ENCODE measurements at regions not wholly inside any gene's neighbourhood (a gene's known extent, or its start where the extent isn't known, plus 50 kb on each side); places are given as distances from the start of the nearest gene placed in this dataset.

DNA sequence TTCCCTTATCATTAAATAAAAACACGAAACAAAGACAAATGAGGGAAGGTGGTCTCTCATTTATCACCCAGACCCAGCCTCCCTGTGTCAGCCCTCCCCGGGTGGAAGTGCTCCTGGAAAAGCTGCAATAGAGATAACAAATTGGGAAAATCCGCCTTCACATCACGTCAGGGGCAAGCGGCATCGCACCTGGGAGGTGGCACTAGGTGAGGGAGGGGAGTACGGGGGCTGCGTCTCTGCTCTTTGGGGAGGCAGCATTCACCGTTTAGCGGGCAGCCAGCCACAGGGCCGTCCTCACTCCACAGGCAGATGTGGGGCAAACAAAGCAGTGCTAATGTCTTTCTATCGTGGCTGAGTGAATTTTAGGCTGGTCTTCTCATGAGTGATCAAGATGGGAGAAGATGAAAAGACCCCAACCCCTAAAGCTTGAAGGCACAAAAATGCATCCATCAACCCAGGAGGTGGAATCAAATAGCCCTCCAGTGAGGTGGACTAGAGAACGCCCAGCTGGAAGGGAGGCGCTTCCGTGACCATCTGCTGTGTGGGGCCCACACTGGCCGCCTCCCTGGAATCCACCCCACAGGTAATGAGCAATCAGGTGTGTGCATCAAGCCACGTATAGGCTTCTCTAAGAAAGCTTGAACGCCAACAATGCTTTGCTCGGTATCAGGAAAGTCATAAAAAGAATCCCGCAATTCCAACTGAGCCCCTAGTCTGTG, 629.5 kb downstream of the BRD1 start:
- no peak for DNase-seq

- no peak for DNase-seq
Observed at GRCh38 chr22:49197505-49197904, 630.2 kb downstream of the BRD1 start.

GRCh38 chr22:49196046-49196511, 631.6 kb downstream of the BRD1 start:
- DNase-seq: no peak

GRCh38 chr22:49195636-49196035, 632.0 kb downstream of the BRD1 start:
- no peak for DNase-seq

- DNase-seq: no peak
Observed at GRCh38 chr22:49193901-49194465, 633.7 kb downstream of the BRD1 start.

DNA sequence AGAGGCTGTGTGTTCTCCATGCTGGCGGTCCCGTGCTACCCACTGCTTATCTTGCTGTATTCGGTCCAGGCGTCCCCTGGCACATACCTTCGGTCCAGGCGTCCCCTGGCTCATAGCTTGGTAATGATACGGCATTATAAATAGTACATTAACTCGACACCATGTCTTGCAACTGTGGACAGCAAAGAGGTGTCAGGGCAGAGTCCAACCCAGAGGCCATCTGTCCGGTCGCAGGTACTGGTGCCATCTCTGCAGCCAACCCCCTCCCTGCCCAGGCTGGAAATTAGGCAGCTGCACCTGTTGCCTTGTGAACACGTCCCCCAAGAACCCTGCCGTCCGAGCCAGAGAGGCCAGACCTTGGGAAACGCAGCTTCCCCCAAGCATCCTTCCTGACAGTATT, 634.3 kb downstream of the BRD1 start:
- DNase-seq: no peak

DNA sequence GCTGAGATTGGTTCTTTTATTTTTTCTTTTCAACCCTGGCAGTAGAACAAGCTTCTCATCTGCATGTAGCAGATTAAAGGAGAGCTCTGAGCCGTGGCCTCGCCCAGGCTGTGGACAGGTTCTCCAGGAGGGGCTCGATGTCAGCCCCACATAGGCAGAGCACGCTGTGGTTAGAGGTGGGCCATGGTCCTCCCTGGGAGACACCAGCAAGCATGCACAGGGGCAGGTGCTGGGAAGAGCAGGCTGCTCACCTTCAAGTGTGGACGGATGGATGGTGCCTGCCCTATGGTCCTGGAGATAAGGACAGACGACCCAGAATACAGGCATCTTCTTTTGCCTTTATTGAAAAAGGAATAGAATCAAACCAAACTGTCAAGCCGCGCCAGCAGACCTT, 634.8 kb downstream of the BRD1 start:
- DNase-seq: no peak

GRCh38 chr22:49192180-49192856, 635.4 kb downstream of the BRD1 start:
- no peak for DNase-seq

DNA sequence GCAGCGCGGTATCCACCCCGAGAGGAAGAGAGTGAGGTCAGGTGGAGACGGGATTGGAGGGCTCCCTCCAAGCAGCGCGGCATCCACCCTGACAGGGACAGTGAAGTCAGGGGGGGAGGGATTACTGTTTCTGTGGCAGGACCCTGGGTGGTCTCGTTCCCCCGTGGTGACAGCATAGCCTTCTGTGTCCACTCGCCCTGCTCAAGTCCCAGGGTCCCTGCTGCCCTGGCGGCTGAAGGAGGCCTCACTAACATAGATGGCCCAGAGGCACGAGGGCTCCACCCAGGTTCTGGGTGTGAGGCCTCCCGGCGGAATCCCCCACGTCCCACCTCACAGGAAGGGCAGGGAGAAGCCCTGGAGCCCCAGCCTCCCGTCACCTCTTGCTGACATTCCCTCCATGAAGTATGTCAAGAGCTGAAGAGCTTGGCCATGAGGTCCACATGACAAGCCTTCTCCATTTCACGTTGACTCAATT, 636.1 kb downstream of the BRD1 start:
- DNase-seq: no peak

DNA sequence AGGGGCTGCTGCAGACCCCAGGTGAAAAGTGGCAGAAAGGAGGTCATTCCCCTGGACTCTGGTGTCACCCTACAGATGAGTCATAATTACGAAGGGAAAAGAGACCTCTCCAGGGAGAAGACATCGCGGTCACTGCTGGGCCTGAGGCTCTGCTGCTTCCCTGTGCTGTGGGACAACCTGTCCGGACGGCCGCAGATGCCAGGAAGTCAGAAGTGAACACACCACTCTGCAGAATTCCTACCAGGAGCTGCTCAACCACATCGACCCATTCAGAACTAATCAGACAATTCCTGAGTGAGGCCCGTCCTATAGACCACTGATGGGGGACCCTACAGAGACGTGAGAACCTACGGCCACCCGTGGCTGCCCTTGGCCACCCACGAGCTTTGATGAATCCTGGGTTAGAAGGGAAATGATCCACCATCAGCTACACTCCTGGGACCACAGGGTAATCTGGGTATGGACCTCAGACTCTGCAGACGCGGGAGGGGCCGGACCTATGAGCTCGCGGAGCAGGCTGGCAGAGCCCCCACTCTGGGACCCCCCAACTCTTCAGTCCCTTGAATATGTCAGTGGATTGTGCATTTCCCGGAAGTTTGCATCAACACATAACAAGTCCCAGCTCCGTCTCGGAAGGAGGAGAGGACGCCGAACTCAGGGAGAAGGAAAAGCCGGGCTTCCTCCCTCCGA, 636.7 kb downstream of the BRD1 start:
- DNase-seq: no peak

- DNase-seq: no peak
Observed at GRCh38 chr22:49189871-49190270, 637.8 kb downstream of the BRD1 start.

DNA sequence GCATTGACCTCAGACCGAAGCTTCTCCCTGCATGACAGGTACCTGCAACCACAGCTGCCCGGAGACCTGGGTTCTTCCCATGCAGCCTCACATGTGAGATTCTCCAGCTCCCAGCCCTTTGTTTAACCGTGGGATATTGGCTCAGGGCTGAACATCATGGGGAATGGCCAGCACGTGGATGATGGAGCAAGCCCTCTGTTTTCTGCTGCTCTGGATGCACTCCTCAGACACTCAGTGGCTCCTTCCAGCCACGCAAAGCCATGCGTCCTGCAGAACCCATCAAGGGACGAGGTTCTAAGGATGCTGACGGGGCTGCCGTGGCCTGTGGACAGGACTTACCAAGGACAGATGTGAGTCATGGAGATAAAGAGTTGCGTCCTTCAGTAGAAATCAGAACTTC, 639.1 kb downstream of the BRD1 start:
- DNase-seq: no peak

GRCh38 chr22:49188091-49188490, 639.6 kb downstream of the BRD1 start:
- DNase-seq: no peak

DNA sequence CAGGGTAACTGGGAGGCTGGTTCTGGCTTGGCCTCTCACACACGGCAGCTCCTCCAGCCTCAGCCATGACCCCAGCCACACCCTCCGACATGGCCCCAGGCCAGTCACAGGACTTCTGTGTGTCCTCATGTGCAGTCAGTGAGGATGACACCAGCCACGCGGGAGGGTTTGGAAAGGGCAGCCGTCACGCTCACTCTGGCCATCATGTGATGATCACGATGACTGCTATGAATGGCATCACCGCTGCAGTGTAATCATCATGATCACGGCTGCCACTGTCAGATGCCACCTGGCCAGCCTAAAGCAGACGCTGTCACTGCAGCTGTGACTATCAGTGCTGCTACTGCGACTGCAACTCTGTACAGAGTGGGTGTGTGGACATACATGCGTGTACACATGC, 640.9 kb downstream of the BRD1 start:
- DNase-seq: no peak

GRCh38 chr22:49186293-49186692, 641.4 kb downstream of the BRD1 start:
- no peak for DNase-seq

DNA sequence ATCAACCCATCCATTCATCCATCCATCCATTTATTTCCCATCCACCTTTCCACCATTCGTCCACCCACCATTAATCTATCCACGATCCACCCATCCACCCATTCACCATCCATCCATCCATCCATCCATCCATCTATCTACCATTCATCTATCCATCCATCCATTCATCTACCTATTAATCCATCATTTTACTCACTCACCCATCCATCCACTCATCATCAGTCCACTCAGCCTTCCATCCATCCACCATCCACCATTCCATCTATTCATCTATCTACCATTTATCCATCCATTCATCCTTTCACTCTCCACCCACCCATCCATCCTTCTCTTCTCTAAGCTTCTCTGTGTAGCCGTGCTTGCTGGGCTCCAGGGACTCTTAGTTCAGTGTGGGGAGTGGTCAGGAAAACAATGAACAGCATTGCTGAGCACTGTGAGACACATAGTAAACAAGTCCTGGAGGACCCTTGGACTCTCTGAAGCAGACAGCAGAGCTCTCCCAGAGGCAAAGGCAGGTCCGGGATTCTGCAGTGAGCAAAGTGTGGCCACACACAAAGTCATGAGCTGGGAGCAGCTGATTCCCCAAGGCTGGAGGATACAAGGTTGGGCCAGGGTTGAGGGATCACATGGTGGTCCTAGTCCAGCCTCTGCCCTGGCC, 642.2 kb downstream of the BRD1 start:
- DNase-seq: no peak

GRCh38 chr22:49184736-49185135, 642.9 kb downstream of the BRD1 start:
- DNase-seq: no peak

DNA sequence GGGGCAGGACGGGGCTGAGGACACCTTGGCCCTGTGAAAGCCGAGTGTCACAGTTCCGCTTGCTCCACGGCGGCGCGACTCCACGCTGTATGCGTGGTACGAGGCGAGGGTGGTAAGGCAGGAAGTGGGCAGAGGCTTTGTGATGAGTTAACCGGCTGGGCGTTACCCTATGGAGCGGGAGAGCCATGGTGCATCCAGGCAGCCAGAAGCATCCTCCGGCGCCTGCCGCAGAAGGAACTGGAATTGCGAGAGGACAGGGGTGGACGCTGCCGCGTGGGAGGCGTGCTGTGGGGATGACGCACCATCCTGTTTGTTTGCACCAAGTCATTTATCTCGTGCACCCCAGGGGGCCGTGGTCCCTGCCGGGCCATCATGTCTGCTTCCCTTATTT, 643.9 kb downstream of the BRD1 start:
- no peak for DNase-seq

GRCh38 chr22:49183208-49183825, 644.4 kb downstream of the BRD1 start:
- DNase-seq: no peak

GRCh38 chr22:49182416-49182815, 645.3 kb downstream of the BRD1 start:
- DNase-seq: no peak

- DNase-seq: no peak
Observed at GRCh38 chr22:49181942-49182341, 645.7 kb downstream of the BRD1 start.

DNA sequence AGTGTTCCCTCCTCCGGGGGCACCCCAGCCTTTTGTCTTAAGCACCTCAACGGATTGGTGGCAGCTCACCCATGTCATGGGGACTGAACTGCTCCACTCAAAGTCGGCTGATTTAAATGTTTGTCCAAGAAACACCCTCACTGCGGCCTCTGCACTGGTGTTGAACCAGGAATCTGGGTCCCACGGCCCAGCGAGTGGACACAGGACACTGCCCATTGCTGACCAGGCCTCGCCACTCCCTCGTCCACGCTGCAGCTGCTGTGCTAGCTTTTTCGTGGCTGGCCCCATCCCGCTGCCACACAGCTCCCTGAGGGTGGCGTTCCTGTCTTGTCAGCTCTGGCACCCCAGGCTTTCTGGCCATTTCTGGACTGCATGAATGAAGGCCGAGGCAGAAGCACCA, 646.2 kb downstream of the BRD1 start:
- no peak for DNase-seq

DNA sequence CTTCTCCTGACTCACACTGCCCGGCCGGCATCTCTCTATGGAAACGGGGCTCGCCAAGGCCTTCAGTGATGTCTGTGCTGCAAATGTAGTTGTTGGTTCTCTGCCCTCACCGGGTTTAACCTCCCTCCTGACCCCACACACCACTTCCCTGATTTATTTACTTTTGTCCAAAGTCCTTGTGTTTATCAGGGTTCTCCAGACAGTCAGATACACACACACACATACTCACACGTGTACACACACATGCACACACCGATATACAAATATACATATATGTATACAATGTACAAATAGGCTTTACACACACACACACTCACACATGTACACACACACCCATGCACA, 647.0 kb downstream of the BRD1 start:
- no peak for DNase-seq

All from amniotic stem cell (primary cell).